ENCODE measurements at regions not wholly inside any gene's neighbourhood (a gene's known extent, or its start where the extent isn't known, plus 50 kb on each side); places are given as distances from the start of the nearest gene placed in this dataset.

GRCh38 chr4:3850128-3850527 is 83.9 kb downstream of the ADRA2C start:
- TF ChIP-seq CTCF (IDR thresholded peaks at IDR 0.05; ENCODE audit: low read depth, low read length) (no peak), EZH2phosphoT487 (IDR thresholded peaks at IDR 0.05; ENCODE audit: low read depth) (no peak)

Measured in OCI-LY3 (cell line).